H9 (cell line): ENCODE measurements at regions not wholly inside any gene's neighbourhood (a gene's known extent, or its start where the extent isn't known, plus 50 kb on each side); places are given as distances from the start of the nearest gene placed in this dataset.

Source experiments
- DNase-seq: peaks from one replicate; pipeline ENCODE4 v3.0.0-alpha.2; 2017
- H2AFZ ChIP-seq: one replicate; pipeline ENCODE4 v1.6.1; 2013; ENCODE audit warnings: mild to moderate bottlenecking, low read length, control low read depth, moderate library complexity
- H2AK5ac ChIP-seq: 2 replicates; pipeline ENCODE4 v1.6.1; 2013; ENCODE audit warnings: low read length, control low read depth, mixed read lengths; ENCODE audit not compliant: insufficient read length
- H2BK120ac ChIP-seq: one replicate; pipeline ENCODE4 v1.6.1; 2013; ENCODE audit warnings: low read depth, mild to moderate bottlenecking, low read length, control low read depth, inconsistent platforms; ENCODE audit not compliant: poor library complexity, severe bottlenecking
- H2BK12ac ChIP-seq: 2 replicates; pipeline ENCODE4 v1.6.1; 2013; ENCODE audit warnings: low read length, control low read depth, mixed read lengths, low read depth; ENCODE audit not compliant: insufficient read length
- H2BK15ac ChIP-seq: 2 replicates; pipeline ENCODE4 v1.6.1; 2013; ENCODE audit warnings: low read depth, low read length, control low read depth
- H2BK20ac ChIP-seq: one replicate; pipeline ENCODE4 v1.6.1; 2013; ENCODE audit warnings: low read depth, mild to moderate bottlenecking, low read length, control low read depth, inconsistent platforms; ENCODE audit not compliant: poor library complexity, severe bottlenecking
- H2BK5ac ChIP-seq: 2 replicates; pipeline ENCODE4 v1.6.1; 2013; ENCODE audit warnings: low read length, control low read depth, mixed read lengths; ENCODE audit not compliant: insufficient read length
- H3K14ac ChIP-seq: 2 replicates; pipeline ENCODE4 v1.6.1; 2013; ENCODE audit warnings: low read length, control low read depth; ENCODE audit not compliant: insufficient read depth
- H3K18ac ChIP-seq: 2 replicates; pipeline ENCODE4 v1.6.1; 2013; ENCODE audit warnings: low read depth, mild to moderate bottlenecking, mixed read lengths, low read length, control low read depth; ENCODE audit not compliant: insufficient read length
- H3K23ac ChIP-seq: 2 replicates; pipeline ENCODE4 v1.6.1; 2013; ENCODE audit warnings: low read length, control low read depth, mixed read lengths, low read depth; ENCODE audit not compliant: insufficient read length
- H3K23me2 ChIP-seq: 2 replicates; pipeline ENCODE4 v1.6.1; 2013; ENCODE audit warnings: low read depth, mild to moderate bottlenecking, mixed read lengths, low read length, control low read depth; ENCODE audit not compliant: insufficient read length, poor library complexity, severe bottlenecking
- H3K27ac ChIP-seq: 2 replicates; pipeline ENCODE4 v1.5.1; 2013; ENCODE audit warnings: low read length, control low read depth, mixed read lengths, low read depth; ENCODE audit not compliant: insufficient read length
- H3K27me3 ChIP-seq: 2 replicates; pipeline ENCODE4 v1.6.1; 2013; ENCODE audit warnings: low read length, control low read depth, inconsistent platforms; ENCODE audit not compliant: insufficient read depth
- H3K4ac ChIP-seq: 2 replicates; pipeline ENCODE4 v1.6.1; 2013; ENCODE audit warnings: low read depth, mild to moderate bottlenecking, control low read depth, inconsistent platforms, low read length, moderate library complexity
- H3K4me1 ChIP-seq: 2 replicates; pipeline ENCODE4 v1.6.1; 2013; ENCODE audit warnings: low read length, control low read depth, inconsistent platforms; ENCODE audit not compliant: insufficient read depth
- H3K4me2 ChIP-seq: 2 replicates; pipeline ENCODE4 v1.6.1; 2013; ENCODE audit warnings: low read length, control low read depth, mixed read lengths; ENCODE audit not compliant: insufficient read length, insufficient read depth
- H3K56ac ChIP-seq: 2 replicates; pipeline ENCODE4 v1.6.1; 2013; ENCODE audit warnings: low read depth, mild to moderate bottlenecking, mixed read lengths, low read length, control low read depth; ENCODE audit not compliant: insufficient read length
- H3K79me1 ChIP-seq: 2 replicates; pipeline ENCODE4 v1.6.1; 2013; ENCODE audit warnings: low read depth, mild to moderate bottlenecking, moderate library complexity, low read length, control low read depth, inconsistent platforms; ENCODE audit not compliant: insufficient read depth, poor library complexity, severe bottlenecking
- H3K79me2 ChIP-seq: 2 replicates; pipeline ENCODE4 v1.6.1; 2013; ENCODE audit warnings: low read length, control low read depth, inconsistent platforms; ENCODE audit not compliant: insufficient read depth
- H3K9ac ChIP-seq: 2 replicates; pipeline ENCODE4 v1.6.1; 2013; ENCODE audit warnings: low read length, control low read depth, mixed read lengths; ENCODE audit not compliant: insufficient read length; ENCODE audit errors: extremely low read depth
- H3K9me3 ChIP-seq: one replicate; pipeline ENCODE4 v1.6.1; 2013; ENCODE audit warnings: low read depth, low read length, inconsistent platforms; ENCODE audit not compliant: control insufficient read depth
- H3T11ph ChIP-seq: one replicate; pipeline ENCODE4 v1.6.1; 2013; ENCODE audit warnings: mild to moderate bottlenecking, low read length, control low read depth, inconsistent platforms
- H4K20me1 ChIP-seq: one replicate; pipeline ENCODE4 v1.6.1; 2013; ENCODE audit not compliant: control insufficient read depth, insufficient read length, insufficient read depth
- H4K5ac ChIP-seq: 2 replicates; pipeline ENCODE4 v1.6.1; 2013; ENCODE audit warnings: low read depth, mild to moderate bottlenecking, mixed read lengths, low read length, control low read depth; ENCODE audit not compliant: insufficient read length
- H4K8ac ChIP-seq: replicated peaks from 2 replicates; pipeline ENCODE4 v1.6.1; 2013; ENCODE audit warnings: low read length, control low read depth, mixed read lengths, low read depth; ENCODE audit not compliant: insufficient read length
- H4K91ac ChIP-seq: 2 replicates; pipeline ENCODE4 v1.6.1; 2013; ENCODE audit warnings: low read depth, mild to moderate bottlenecking, moderate library complexity, mixed read lengths, low read length, control low read depth; ENCODE audit not compliant: insufficient read length
- H3K27ac Mint-ChIP-seq, 3 experiments: 2 replicates in 2 of 3; 3 replicates in 1 of 3; pipeline ENCODE4 v1.8.0; 2020 to 2021; ENCODE audit warnings: mixed read lengths in 3 of 3, mild to moderate bottlenecking in 1 of 3, moderate library complexity in 1 of 3
- H3K27me3 Mint-ChIP-seq: 2 replicates; pipeline ENCODE4 v1.8.0; 2021; ENCODE audit warnings: low read depth, mild to moderate bottlenecking, moderate library complexity, mixed read lengths
- H3K36me3 Mint-ChIP-seq, 3 experiments: 2 replicates in 2 of 3; 3 replicates in 1 of 3; pipeline ENCODE4 v1.8.0; 2020 to 2021; ENCODE audit warnings: low read depth in 3 of 3, mixed read lengths in 3 of 3; ENCODE audit not compliant: insufficient read depth in 1 of 3
- H3K4me1 Mint-ChIP-seq, 2 experiments: 2 replicates each; pipeline ENCODE4 v1.8.0; 2020; ENCODE audit warnings: mixed read lengths in 2 of 2
- H3K4me3 Mint-ChIP-seq, 2 experiments: 2 replicates in 1 of 2; 3 replicates in 1 of 2; pipeline ENCODE4 v1.8.0; 2020 to 2021; ENCODE audit warnings: mild to moderate bottlenecking in 2 of 2, mixed read lengths in 2 of 2, moderate library complexity in 1 of 2
- H3K9me3 Mint-ChIP-seq, 2 experiments: 2 replicates in 1 of 2; 3 replicates in 1 of 2; pipeline ENCODE4 v1.8.0; 2020; ENCODE audit warnings: mild to moderate bottlenecking in 2 of 2, mixed read lengths in 2 of 2, moderate library complexity in 1 of 2
- WGBS: extraction: QIAGEN DNeasy Blood & Tissue Kit; methylation state at CpG from one replicate; pipeline ENCODE4 v1.1.7; 2013; ENCODE audit warnings: missing lambda C conversion rate, low lambda C conversion rate, mixed read lengths; ENCODE audit not compliant: insufficient read length; ENCODE audit errors: extremely low coverage; 5-methylcytosine and 5-hydroxymethylcytosine counted together
- TF ChIP-seq, protein P1 (sequence below): fragments of 200-600 bp; sonication (generic); conservative IDR thresholded peaks from 3 replicates; pipeline ENCODE4 v1.8.0; 2021; ENCODE audit warnings: antibody characterized with exemption, mild to moderate bottlenecking

DNA sequence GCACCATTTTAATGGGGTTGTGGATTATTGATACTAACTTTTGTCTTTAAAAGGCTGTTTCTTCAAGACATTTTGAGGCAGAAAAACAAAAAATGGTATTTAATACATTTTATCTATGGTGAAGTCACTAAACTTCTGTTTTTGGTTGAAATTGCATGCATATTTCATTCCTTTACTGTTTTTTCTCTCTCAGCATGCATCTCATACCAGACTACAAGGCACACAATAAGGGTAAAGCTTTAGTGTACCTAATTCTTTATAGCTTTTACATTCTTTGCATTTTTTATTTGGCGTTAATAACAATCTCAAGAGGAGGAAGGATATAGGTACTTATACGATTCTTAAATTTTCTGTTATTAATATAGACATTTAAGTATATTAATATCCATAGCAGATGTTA, 151.0 kb upstream of the DKK2 start:
- Histone ChIP-seq H3K4me1 (no peaks in the 10 kb centered on the region), H3K23ac (no peak overlapping the region), H4K91ac (no peak overlapping the region), H3K27me3 (no peaks in the 10 kb centered on the region), H2AK5ac (no peak overlapping the region), H3K79me1 (no peaks in the 10 kb centered on the region), H3K79me2 (no peaks in the 10 kb centered on the region), H3K18ac (no peak overlapping the region), H3K56ac (no peak overlapping the region), H3K4ac (no peak overlapping the region), H3K27ac (no peak overlapping the region), H2BK5ac (no peak overlapping the region), H4K5ac (no peak overlapping the region), H3K14ac (no peak overlapping the region), H3K9me3 (no peaks in the 10 kb centered on the region), H2BK12ac (no peak overlapping the region), H3K23me2 (no peaks in the 10 kb centered on the region), H2BK120ac (no peak overlapping the region), H3T11ph (no peak overlapping the region), H2BK15ac (no peak overlapping the region), H2BK20ac (no peak overlapping the region), H2AFZ (no peak overlapping the region), H3K9ac (no peak overlapping the region), H4K20me1 (no peaks in the 10 kb centered on the region), H4K8ac (no peak overlapping the region), H3K4me2 (no peak overlapping the region)
- TF ChIP-seq, protein P1, sequence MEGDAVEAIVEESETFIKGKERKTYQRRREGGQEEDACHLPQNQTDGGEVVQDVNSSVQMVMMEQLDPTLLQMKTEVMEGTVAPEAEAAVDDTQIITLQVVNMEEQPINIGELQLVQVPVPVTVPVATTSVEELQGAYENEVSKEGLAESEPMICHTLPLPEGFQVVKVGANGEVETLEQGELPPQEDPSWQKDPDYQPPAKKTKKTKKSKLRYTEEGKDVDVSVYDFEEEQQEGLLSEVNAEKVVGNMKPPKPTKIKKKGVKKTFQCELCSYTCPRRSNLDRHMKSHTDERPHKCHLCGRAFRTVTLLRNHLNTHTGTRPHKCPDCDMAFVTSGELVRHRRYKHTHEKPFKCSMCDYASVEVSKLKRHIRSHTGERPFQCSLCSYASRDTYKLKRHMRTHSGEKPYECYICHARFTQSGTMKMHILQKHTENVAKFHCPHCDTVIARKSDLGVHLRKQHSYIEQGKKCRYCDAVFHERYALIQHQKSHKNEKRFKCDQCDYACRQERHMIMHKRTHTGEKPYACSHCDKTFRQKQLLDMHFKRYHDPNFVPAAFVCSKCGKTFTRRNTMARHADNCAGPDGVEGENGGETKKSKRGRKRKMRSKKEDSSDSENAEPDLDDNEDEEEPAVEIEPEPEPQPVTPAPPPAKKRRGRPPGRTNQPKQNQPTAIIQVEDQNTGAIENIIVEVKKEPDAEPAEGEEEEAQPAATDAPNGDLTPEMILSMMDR: no peak
- no peak overlapping the region for H3K4me3 Mint-ChIP-seq
- H3K36me3 Mint-ChIP-seq: no peaks in the 10 kb centered on the region
- H3K4me1 Mint-ChIP-seq: peaks cover 0 to 3% of the 10 kb centered on the region in 2 experiments; a peak in 1 of 4 replicates
- no CpG with 5 or more reads among the region's 2 CpGs for WGBS
- no peaks in the 10 kb centered on the region for H3K9me3 Mint-ChIP-seq
- DNase-seq: no peak
- no peak overlapping the region for H3K27ac Mint-ChIP-seq
- no peaks in the 10 kb centered on the region for H3K27me3 Mint-ChIP-seq
